Endothelial cell of umbilical vein (primary cell): ENCODE measurements at regions not wholly inside any gene's neighbourhood (a gene's known extent, or its start where the extent isn't known, plus 50 kb on each side); places are given as distances from the start of the nearest gene placed in this dataset.

Experiments
- BruUV-seq: library from RNA; stranded (reverse); fragments of 400-500 nt; replicated peaks from 2 replicates; lab custom pipeline; 2021; lab: Mats Ljungman, UMichigan
- CTCF ChIA-PET: fragments of 300-600, 350-600 bp; sonication (Branson Sonifier 250); formaldehyde crosslinking; loops from one replicate; lab custom pipeline; 2021; ENCODE audit warnings: antibody characterized with exemption, inconsistent platforms; lab: Charles Lee
- POLR2A ChIA-PET: fragments of 300-600, 350-600 bp; sonication (Branson Sonifier 250); formaldehyde crosslinking; loops from one replicate; lab custom pipeline; 2021; ENCODE audit warnings: antibody characterized with exemption, inconsistent platforms; lab: Charles Lee
- DNase-seq: peaks from one replicate; pipeline ENCODE4 v3.0.0-alpha.2; 2011; ENCODE audit warnings: low read depth, low spot score
- FAIRE-seq: peaks from 2 replicates; lab custom pipeline; 2011; peaks lifted over from hg19 to GRCh38; lab: Jason Lieb, UNC
- H2AFZ ChIP-seq: 2 replicates; pipeline ENCODE4 v1.6.0; 2012; ENCODE audit warnings: low read depth, low read length, control low read depth, inconsistent platforms
- H3K27ac ChIP-seq: 2 replicates; pipeline ENCODE4 v1.5.1; 2011; ENCODE audit warnings: low read depth, mild to moderate bottlenecking, control low read depth, low read length, moderate library complexity; ENCODE audit not compliant: insufficient read depth
- H3K27me3 ChIP-seq, 2 experiments: 2 replicates each; pipeline versions ENCODE4 v1.6.0 to v1.6.1; 2011; ENCODE audit warnings: low read length in 2 of 2, mixed read lengths in 1 of 2; ENCODE audit not compliant: control insufficient read depth in 2 of 2, insufficient read depth in 2 of 2
- H3K36me3 ChIP-seq, 2 experiments: 2 replicates in 1 of 2; 3 replicates in 1 of 2; pipeline ENCODE4 v1.5.1; 2011; ENCODE audit warnings: low read length in 2 of 2, mild to moderate bottlenecking in 1 of 2, moderate library complexity in 1 of 2; ENCODE audit not compliant: control insufficient read depth in 2 of 2, insufficient read depth in 2 of 2; ENCODE audit errors: extremely low read depth in 1 of 2
- H3K4me1 ChIP-seq: 3 replicates; pipeline ENCODE4 v1.5.1; 2011; ENCODE audit warnings: mild to moderate bottlenecking, low read length; ENCODE audit not compliant: control insufficient read depth, insufficient read depth; ENCODE audit errors: extremely low read depth
- H3K4me2 ChIP-seq: 2 replicates; pipeline ENCODE4 v1.6.1; 2011; ENCODE audit warnings: low read length, control low read depth, mixed read lengths; ENCODE audit not compliant: insufficient read depth
- H3K4me3 ChIP-seq, 3 experiments: fragments of 200-600 bp in 1 of 3; sonication (generic), shearing (Covaris generic) in 1 of 3; replicated peaks in 1 of 3; 2 replicates each; pipeline ENCODE4 v1.5.1; 2011 to 2016; ENCODE audit warnings: control low read depth in 3 of 3, low read length in 3 of 3, mild to moderate bottlenecking in 2 of 3, inconsistent platforms in 1 of 3, low read depth in 1 of 3, moderate library complexity in 1 of 3; ENCODE audit not compliant: insufficient read depth in 1 of 3
- H3K79me2 ChIP-seq: 2 replicates; pipeline ENCODE4 v1.6.0; 2012; ENCODE audit warnings: low read length, inconsistent platforms; ENCODE audit not compliant: control insufficient read depth, insufficient read depth
- H3K9ac ChIP-seq: replicated peaks from 2 replicates; pipeline ENCODE3; 2011; ENCODE audit warnings: low read length, control low read depth; ENCODE audit not compliant: insufficient read depth; ENCODE audit errors: extremely low read depth
- H3K9me1 ChIP-seq: replicated peaks from 3 replicates; pipeline ENCODE4 v1.6.0; 2011; ENCODE audit warnings: mild to moderate bottlenecking, low read length; ENCODE audit not compliant: control insufficient read depth, insufficient read depth; ENCODE audit errors: extremely low read depth
- H3K9me3 ChIP-seq: replicated peaks from 2 replicates; pipeline ENCODE4 v1.5.1; 2012; ENCODE audit warnings: low read length, inconsistent platforms; ENCODE audit not compliant: control insufficient read depth, insufficient read depth
- H4K20me1 ChIP-seq: replicated peaks from 2 replicates; pipeline ENCODE3; 2011; ENCODE audit warnings: mild to moderate bottlenecking, low read length; ENCODE audit not compliant: control insufficient read depth, insufficient read depth; ENCODE audit errors: extremely low read depth
- CTCF ChIP-seq, 2 donors: IDR thresholded peaks; 1 replicate in 1 of 2; 2 replicates in 1 of 2; pipeline ENCODE4 v1.5.1; 2011; ENCODE audit warnings: low read length in 2 of 2, mild to moderate bottlenecking in 2 of 2, moderate library complexity in 2 of 2, control low read depth in 1 of 2, inconsistent platforms in 1 of 2, low read depth in 1 of 2; ENCODE audit not compliant: insufficient read depth in 1 of 2; ENCODE audit errors: extremely low read depth in 1 of 2
- EZH2 ChIP-seq: IDR thresholded peaks from 2 replicates; pipeline ENCODE4 v1.6.1; 2012; ENCODE audit warnings: borderline replicate concordance, low read depth, mild to moderate bottlenecking, moderate library complexity, low read length, inconsistent platforms; ENCODE audit not compliant: severe bottlenecking
- FOS ChIP-seq: IDR thresholded peaks from 2 replicates; pipeline ENCODE4 v1.6.1; 2011; ENCODE audit warnings: mild to moderate bottlenecking, low read length, moderate library complexity, borderline replicate concordance; ENCODE audit not compliant: insufficient read depth
- GATA2 ChIP-seq: IDR thresholded peaks from 2 replicates; pipeline ENCODE4 v1.7.0; 2011; ENCODE audit warnings: low read depth, mild to moderate bottlenecking, moderate library complexity, mixed read lengths, low read length; ENCODE audit not compliant: insufficient read length, insufficient read depth
- JUN ChIP-seq: IDR thresholded peaks from 2 replicates; pipeline ENCODE4 v1.6.1; 2011; ENCODE audit warnings: borderline replicate concordance, low read depth; ENCODE audit not compliant: insufficient read length, insufficient read depth
- MAX ChIP-seq: IDR thresholded peaks from 2 replicates; pipeline ENCODE4 v1.6.1; 2011; ENCODE audit not compliant: insufficient read depth, insufficient read length
- MYC ChIP-seq: IDR thresholded peaks from one replicate; pipeline ENCODE4 v1.6.1; 2011; ENCODE audit warnings: mild to moderate bottlenecking, low read depth, low read length
- POLR2A ChIP-seq: IDR thresholded peaks from 2 replicates; pipeline ENCODE4 v1.6.1; 2012; ENCODE audit warnings: low read depth, mild to moderate bottlenecking, control low read depth, low read length
- POLR2AphosphoS5 ChIP-seq: IDR thresholded peaks from 2 replicates; pipeline ENCODE4 v1.6.1; 2012; ENCODE audit warnings: low read depth, mild to moderate bottlenecking, control low read depth, low read length, moderate library complexity; ENCODE audit not compliant: insufficient read depth
- dilution Hi-C: fragments of 300-500 bp; cut with MboI; formaldehyde crosslinking; loops from one replicate; pipeline ENCODE4 v1.15.0; 2019; ENCODE audit warnings: low sequenced_read_pairs; ENCODE audit not compliant: extremely low pct_ligation_motif_present
- intact Hi-C: fragments of 100-400 bp; cut with micrococcal nuclease; formaldehyde crosslinking; loops from one replicate; pipeline ENCODE4 v1.10.0; 2022

DNA sequence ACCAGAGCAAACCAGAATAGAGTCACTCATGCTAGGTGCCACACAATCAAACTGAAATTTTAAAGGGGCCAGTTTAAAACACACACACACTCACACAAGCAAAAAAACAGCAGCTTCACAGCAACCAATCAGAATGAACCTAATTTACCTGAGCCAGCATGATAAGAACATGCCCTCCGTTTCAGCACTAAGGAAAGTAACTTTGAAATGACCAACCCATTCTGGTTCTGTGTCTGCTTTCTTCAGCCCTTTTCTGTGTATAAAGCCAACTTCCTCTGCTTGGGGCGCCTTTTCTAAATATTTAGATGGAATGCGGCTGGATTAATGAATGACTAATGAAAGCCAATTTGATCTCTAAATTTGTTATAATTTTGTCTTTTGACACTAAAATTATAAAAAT is 629.1 kb downstream of the ZEB2 start:
- BruUV-seq, result no TSS peak
- intact Hi-C loops (no loop called here), dilution Hi-C loops (no loop called here)
- FAIRE-seq, result no peak
- H3K27ac ChIP-seq, result no peak overlapping the region
- no peaks in the 10 kb centered on the region for H3K27me3 ChIP-seq
- ChIA-PET CTCF (interaction anchor here (0.5 kb wide), 1 partner anchor 13 kb away, joined by 3 read pairs; no protein-coding TSS in a partner anchor), POLR2A (no interaction called here)
- no peak overlapping the region for H3K9ac ChIP-seq
- no peaks in the 10 kb centered on the region for H3K36me3 ChIP-seq
- H2AFZ ChIP-seq, result no peak overlapping the region
- no peaks in the 10 kb centered on the region for H4K20me1 ChIP-seq
- H3K4me3 ChIP-seq, result no peak overlapping the region
- H3K79me2 ChIP-seq, result no peaks in the 10 kb centered on the region
- H3K9me3 ChIP-seq, result no peaks in the 10 kb centered on the region
- no peaks in the 10 kb centered on the region for H3K9me1 ChIP-seq
- no peaks in the 10 kb centered on the region for H3K4me1 ChIP-seq
- TF ChIP-seq MAX (no peak), JUN (no peak), FOS (no peak), POLR2A (no peak), EZH2 (no peak), CTCF (IDR thresholded peaks at IDR 0.05; ENCODE audit: extremely low read depth in 1 of 2, insufficient read depth in 1 of 2, low read depth in 1 of 2, low read length in 2 of 2) (no peak), MYC (no peak), GATA2 (no peak), POLR2AphosphoS5 (no peak)
- DNase-seq, result no peak
- H3K4me2 ChIP-seq, result no peak overlapping the region
